Osteoblast (primary cell): ENCODE measurements at regions not wholly inside any gene's neighbourhood (a gene's known extent, or its start where the extent isn't known, plus 50 kb on each side); places are given as distances from the start of the nearest gene placed in this dataset.

Experiments
- DNase-seq: peaks from one replicate; pipeline ENCODE4 v3.0.0; 2011; ENCODE audit warnings: low spot score, mixed read lengths; ENCODE audit not compliant: insufficient read length; ENCODE audit errors: missing footprints
- H2AFZ ChIP-seq: 2 replicates; pipeline ENCODE4 v1.6.0; 2011; ENCODE audit warnings: mild to moderate bottlenecking, low read length
- H3K27ac ChIP-seq: 2 replicates; pipeline ENCODE4 v1.5.1; 2011; ENCODE audit warnings: mild to moderate bottlenecking, low read depth, low read length, moderate library complexity
- H3K27me3 ChIP-seq: 2 replicates; pipeline ENCODE4 v1.6.0; 2012; ENCODE audit warnings: mild to moderate bottlenecking, control low read depth, inconsistent platforms, low read length, moderate library complexity; ENCODE audit not compliant: insufficient read depth
- H3K36me3 ChIP-seq: 2 replicates; pipeline ENCODE4 v1.5.1; 2011; ENCODE audit warnings: mild to moderate bottlenecking, low read length, control low read depth, moderate library complexity; ENCODE audit not compliant: insufficient read depth
- H3K4me1 ChIP-seq: 2 replicates; pipeline ENCODE4 v1.5.1; 2011; ENCODE audit warnings: mild to moderate bottlenecking, low read length, control low read depth, moderate library complexity; ENCODE audit not compliant: insufficient read depth
- H3K4me2 ChIP-seq: 2 replicates; pipeline ENCODE4 v1.6.0; 2011; ENCODE audit warnings: mild to moderate bottlenecking, low read length; ENCODE audit not compliant: insufficient read depth
- H3K4me3 ChIP-seq: fragments of 200-600 bp; sonication (generic); 3 replicates; pipeline ENCODE4 v1.5.1; 2012; ENCODE audit warnings: mild to moderate bottlenecking, low read length, inconsistent platforms; ENCODE audit not compliant: insufficient read depth
- H3K79me2 ChIP-seq: 2 replicates; pipeline ENCODE4 v1.6.0; 2012; ENCODE audit warnings: mild to moderate bottlenecking, low read length, control low read depth, inconsistent platforms; ENCODE audit not compliant: insufficient read depth
- H3K9me3 ChIP-seq: 2 replicates; pipeline ENCODE4 v1.5.1; 2011; ENCODE audit warnings: low read depth, low read length, control low read depth
- H4K20me1 ChIP-seq: 2 replicates; pipeline ENCODE4 v1.6.0; 2012; ENCODE audit warnings: mild to moderate bottlenecking, low read length, control low read depth; ENCODE audit not compliant: insufficient read depth
- TF ChIP-seq, protein P1 (sequence below): IDR thresholded peaks from 2 replicates; pipeline ENCODE4 v1.5.1; 2011; ENCODE audit warnings: mild to moderate bottlenecking, low read depth, low read length, moderate library complexity; ENCODE audit errors: extremely low read depth

DNA sequence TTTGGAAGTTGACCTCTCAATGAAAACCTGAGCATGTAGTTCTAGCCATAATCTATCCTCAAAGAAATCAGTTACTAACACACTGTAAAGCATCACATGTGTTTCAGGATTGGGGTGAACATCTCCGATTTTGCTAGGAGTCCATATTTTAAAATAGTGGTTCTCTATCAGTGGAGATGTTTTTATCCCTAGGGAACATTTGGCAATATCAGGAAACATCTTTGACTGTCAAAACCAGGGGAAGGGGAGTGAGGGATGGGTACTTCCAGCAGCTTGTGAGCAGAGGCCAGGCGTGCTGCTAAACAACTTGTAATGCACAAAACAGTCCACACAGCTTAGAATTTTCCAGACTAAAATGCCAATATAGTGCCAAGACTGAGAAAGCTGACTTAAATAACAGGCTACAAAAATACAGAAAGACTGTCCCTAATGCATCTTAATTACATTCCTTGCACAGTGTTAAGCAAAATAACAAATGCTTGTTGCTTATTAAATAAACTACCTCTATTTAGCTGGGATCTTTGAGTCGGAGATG is 120.9 kb downstream of the CRPPA start:
- Histone ChIP-seq H3K36me3 (no peaks in the 10 kb centered on the region), H3K79me2 (no peaks in the 10 kb centered on the region), H3K4me3 (no peak overlapping the region), H3K9me3 (no peaks in the 10 kb centered on the region), H3K4me1 (no peaks in the 10 kb centered on the region), H4K20me1 (no peaks in the 10 kb centered on the region), H3K27me3 (no peaks in the 10 kb centered on the region), H3K27ac (no peak overlapping the region), H3K4me2 (no peak overlapping the region), H2AFZ (no peak overlapping the region)
- no peak for DNase-seq
- TF ChIP-seq, protein P1, sequence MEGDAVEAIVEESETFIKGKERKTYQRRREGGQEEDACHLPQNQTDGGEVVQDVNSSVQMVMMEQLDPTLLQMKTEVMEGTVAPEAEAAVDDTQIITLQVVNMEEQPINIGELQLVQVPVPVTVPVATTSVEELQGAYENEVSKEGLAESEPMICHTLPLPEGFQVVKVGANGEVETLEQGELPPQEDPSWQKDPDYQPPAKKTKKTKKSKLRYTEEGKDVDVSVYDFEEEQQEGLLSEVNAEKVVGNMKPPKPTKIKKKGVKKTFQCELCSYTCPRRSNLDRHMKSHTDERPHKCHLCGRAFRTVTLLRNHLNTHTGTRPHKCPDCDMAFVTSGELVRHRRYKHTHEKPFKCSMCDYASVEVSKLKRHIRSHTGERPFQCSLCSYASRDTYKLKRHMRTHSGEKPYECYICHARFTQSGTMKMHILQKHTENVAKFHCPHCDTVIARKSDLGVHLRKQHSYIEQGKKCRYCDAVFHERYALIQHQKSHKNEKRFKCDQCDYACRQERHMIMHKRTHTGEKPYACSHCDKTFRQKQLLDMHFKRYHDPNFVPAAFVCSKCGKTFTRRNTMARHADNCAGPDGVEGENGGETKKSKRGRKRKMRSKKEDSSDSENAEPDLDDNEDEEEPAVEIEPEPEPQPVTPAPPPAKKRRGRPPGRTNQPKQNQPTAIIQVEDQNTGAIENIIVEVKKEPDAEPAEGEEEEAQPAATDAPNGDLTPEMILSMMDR: no peak

DNA sequence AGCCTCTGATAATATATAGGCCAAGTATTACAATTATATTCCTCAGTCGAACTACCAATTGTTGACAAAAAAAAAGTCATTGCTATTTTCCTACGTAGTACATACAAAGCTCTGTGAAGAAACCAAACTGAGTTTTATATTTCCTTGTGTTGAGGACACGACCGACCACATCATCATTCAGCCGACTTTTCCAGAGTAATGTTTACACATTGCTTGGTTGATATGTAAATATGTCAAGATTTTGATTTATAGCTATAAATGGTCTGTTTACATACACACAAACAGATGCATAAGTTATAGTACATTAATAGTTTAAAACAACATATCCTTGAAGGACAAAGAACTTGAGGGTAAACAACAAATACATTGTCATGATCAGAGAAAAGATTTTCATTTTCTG is 121.5 kb downstream of the CRPPA start:
- Histone ChIP-seq H3K4me3 (no peak overlapping the region), H2AFZ (no peak overlapping the region), H3K9me3 (no peaks in the 10 kb centered on the region), H4K20me1 (no peaks in the 10 kb centered on the region), H3K27me3 (no peaks in the 10 kb centered on the region), H3K4me1 (no peaks in the 10 kb centered on the region), H3K36me3 (no peaks in the 10 kb centered on the region), H3K27ac (no peak overlapping the region), H3K4me2 (no peak overlapping the region), H3K79me2 (no peaks in the 10 kb centered on the region)
- DNase-seq: no peak
- TF ChIP-seq, protein P1: no peak

DNA sequence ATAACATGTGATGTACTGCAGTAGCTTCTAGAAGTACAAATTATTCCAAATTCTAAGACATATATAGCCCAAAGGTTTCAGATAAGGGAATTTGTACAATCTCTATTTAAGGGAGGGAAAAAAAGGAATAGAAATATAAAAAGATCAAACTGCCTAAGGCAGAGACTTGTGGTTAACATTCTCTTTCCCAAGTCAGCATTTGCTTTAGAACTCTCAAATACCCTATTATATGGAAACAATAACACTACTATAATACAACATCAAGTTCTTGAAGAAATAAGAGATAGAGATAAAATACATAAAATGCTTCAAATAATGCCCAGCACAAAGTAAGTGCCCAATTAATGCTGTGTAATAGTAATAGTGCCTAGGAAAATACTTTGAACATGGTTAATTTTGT is 123.1 kb downstream of the CRPPA start:
- no peak for DNase-seq
- H3K9me3 ChIP-seq: no peaks in the 10 kb centered on the region
- H3K27ac ChIP-seq: no peak overlapping the region
- H2AFZ ChIP-seq: no peak overlapping the region
- no peaks in the 10 kb centered on the region for H3K36me3 ChIP-seq
- no peaks in the 10 kb centered on the region for H4K20me1 ChIP-seq
- H3K79me2 ChIP-seq: no peaks in the 10 kb centered on the region
- TF ChIP-seq, protein P1: no peak
- H3K4me2 ChIP-seq: no peak overlapping the region
- H3K27me3 ChIP-seq: no peaks in the 10 kb centered on the region
- no peaks in the 10 kb centered on the region for H3K4me1 ChIP-seq
- H3K4me3 ChIP-seq: no peak overlapping the region

DNA sequence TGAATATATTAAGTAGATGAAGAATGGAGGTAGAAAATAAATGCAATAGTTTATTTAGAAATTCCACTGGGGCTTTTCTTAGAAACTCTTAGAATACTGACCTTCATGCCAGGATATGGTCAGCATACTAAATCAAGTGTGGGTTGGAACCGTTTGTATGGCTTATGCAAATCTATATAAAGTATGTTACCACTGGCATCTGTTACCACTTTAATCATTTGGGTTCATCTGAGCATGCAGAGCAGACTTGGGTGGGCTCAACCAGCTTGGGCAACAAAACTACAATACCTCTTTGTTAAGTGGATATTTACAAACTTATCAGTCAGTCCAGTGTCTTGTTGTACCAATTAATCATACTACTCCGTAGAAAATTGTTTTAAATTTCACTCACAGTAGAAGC is 125.8 kb downstream of the CRPPA start:
- Histone ChIP-seq H2AFZ (no peak overlapping the region), H3K4me3 (no peak overlapping the region), H3K27me3 (no peaks in the 10 kb centered on the region), H4K20me1 (no peaks in the 10 kb centered on the region), H3K4me1 (no peaks in the 10 kb centered on the region), H3K79me2 (no peaks in the 10 kb centered on the region), H3K36me3 (no peaks in the 10 kb centered on the region), H3K9me3 (no peaks in the 10 kb centered on the region), H3K27ac (no peak overlapping the region), H3K4me2 (no peak overlapping the region)
- DNase-seq: no peak
- TF ChIP-seq, protein P1: no peak
